H1 (cell line): ENCODE measurements at regions not wholly inside any gene's neighbourhood (a gene's known extent, or its start where the extent isn't known, plus 50 kb on each side); places are given as distances from the start of the nearest gene placed in this dataset.

Source experiments
- CTCF ChIA-PET: fragments of 300-600 bp; sonication (Branson Sonifier 250); formaldehyde crosslinking; loops from one replicate; lab custom pipeline; 2021; ENCODE audit not compliant: partially characterized antibody; lab: Charles Lee
- POLR2A ChIA-PET: fragments of 300-600 bp; sonication (Branson Sonifier 250); formaldehyde crosslinking; loops from one replicate; lab custom pipeline; 2021; ENCODE audit warnings: inconsistent platforms; ENCODE audit not compliant: partially characterized antibody; lab: Charles Lee
- DNase-seq, 2 experiments: peaks; one replicate each; pipeline versions ENCODE4 v3.0.0 to v3.0.0-alpha.2; 2010 to 2022; ENCODE audit warnings: low spot score in 2 of 2, low read depth in 1 of 2, mixed read lengths in 1 of 2
- FAIRE-seq: peaks from 2 replicates; lab custom pipeline; 2011; peaks lifted over from hg19 to GRCh38; lab: Jason Lieb, UNC
- H2AFZ ChIP-seq: 2 replicates; pipeline ENCODE4 v1.8.1; 2012; ENCODE audit warnings: low read length, inconsistent platforms
- H2AK5ac ChIP-seq: 2 replicates; pipeline ENCODE4 v1.6.1; 2013; ENCODE audit warnings: low read depth, low read length
- H2BK120ac ChIP-seq: replicated peaks from 2 replicates; pipeline ENCODE3; 2013; ENCODE audit warnings: low read depth, low read length, inconsistent platforms
- H2BK12ac ChIP-seq: 2 replicates; pipeline ENCODE4 v1.6.1; 2013; ENCODE audit warnings: low read depth, low read length
- H2BK15ac ChIP-seq: 2 replicates; pipeline ENCODE4 v1.6.1; 2013; ENCODE audit warnings: low read length
- H2BK20ac ChIP-seq: 2 replicates; pipeline ENCODE4 v1.6.1; 2013; ENCODE audit warnings: low read length
- H2BK5ac ChIP-seq: 2 replicates; pipeline ENCODE4 v1.6.1; 2013; ENCODE audit warnings: low read depth, low read length
- H3K14ac ChIP-seq: 2 replicates; pipeline ENCODE4 v1.6.1; 2013; ENCODE audit warnings: inconsistent platforms; ENCODE audit not compliant: insufficient read length
- H3K18ac ChIP-seq: 2 replicates; pipeline ENCODE4 v1.6.1; 2013; ENCODE audit warnings: low read length; ENCODE audit errors: extremely low read depth
- H3K23ac ChIP-seq: 2 replicates; pipeline ENCODE4 v1.6.1; 2013; ENCODE audit warnings: inconsistent platforms; ENCODE audit not compliant: insufficient read length
- H3K23me2 ChIP-seq: 2 replicates; pipeline ENCODE4 v1.6.1; 2013; ENCODE audit warnings: low read depth, low read length
- H3K27ac ChIP-seq: 2 replicates; pipeline ENCODE4 v1.6.1; 2011; ENCODE audit warnings: low read depth, low read length, inconsistent platforms
- H3K27me3 ChIP-seq, 4 experiments: replicated peaks in 1 of 4; 1 replicate in 1 of 4; 2 replicates in 3 of 4; pipeline versions ENCODE4 v1.6.1 to v1.8.1; 2011 to 2013; ENCODE audit warnings: low read length in 3 of 4, mild to moderate bottlenecking in 3 of 4, inconsistent platforms in 2 of 4, mixed read lengths in 2 of 4, moderate library complexity in 1 of 4; ENCODE audit not compliant: control insufficient read depth in 3 of 4, insufficient read depth in 3 of 4; ENCODE audit errors: extremely low read depth in 1 of 4
- H3K36me3 ChIP-seq, 4 experiments: 2 replicates each; pipeline versions ENCODE4 v1.6.1 to v1.8.1; 2011 to 2013; ENCODE audit warnings: mild to moderate bottlenecking in 4 of 4, low read length in 3 of 4, moderate library complexity in 2 of 4, control low read depth in 1 of 4, inconsistent platforms in 1 of 4; ENCODE audit not compliant: insufficient read depth in 4 of 4, control insufficient read depth in 2 of 4
- H3K4ac ChIP-seq: replicated peaks from 2 replicates; pipeline ENCODE3; 2013; ENCODE audit warnings: low read length, low read depth, mixed read lengths, inconsistent platforms; ENCODE audit not compliant: insufficient read length
- H3K4me1 ChIP-seq, 4 experiments: replicated peaks in 1 of 4; 1 replicate in 1 of 4; 2 replicates in 3 of 4; pipeline versions ENCODE4 v1.6.1 to v1.8.1; 2011 to 2013; ENCODE audit warnings: low read length in 3 of 4, inconsistent platforms in 2 of 4, mixed read lengths in 1 of 4; ENCODE audit not compliant: insufficient read depth in 4 of 4, control insufficient read depth in 3 of 4
- H3K4me2 ChIP-seq, 2 experiments: 2 replicates each; pipeline versions ENCODE4 v1.6.1 to v1.8.1; 2011 to 2013; ENCODE audit warnings: low read depth in 2 of 2, low read length in 2 of 2, control low read depth in 1 of 2, inconsistent platforms in 1 of 2, mild to moderate bottlenecking in 1 of 2; ENCODE audit not compliant: insufficient read depth in 1 of 2
- H3K4me3 ChIP-seq, 4 experiments: fragments of 200-600, 300-600 bp in 1 of 4; sonication (generic), shearing (Covaris generic), sonication (Bioruptor Twin) in 1 of 4; 2 replicates each; pipeline versions ENCODE4 v1.5.1 to v1.8.1; 2011 to 2016; ENCODE audit warnings: low read length in 4 of 4, low read depth in 3 of 4, control low read depth in 2 of 4, inconsistent platforms in 2 of 4, mild to moderate bottlenecking in 2 of 4, mixed read lengths in 1 of 4, moderate library complexity in 1 of 4; ENCODE audit not compliant: insufficient read depth in 2 of 4; ENCODE audit errors: extremely low read depth in 1 of 4
- H3K56ac ChIP-seq: replicated peaks from 2 replicates; pipeline ENCODE3; 2013; ENCODE audit warnings: low read depth, mild to moderate bottlenecking, mixed read lengths, low read length, inconsistent platforms; ENCODE audit not compliant: insufficient read length
- H3K79me1 ChIP-seq: 2 replicates; pipeline ENCODE4 v1.6.1; 2013; ENCODE audit warnings: low read depth, low read length, control low read depth
- H3K79me2 ChIP-seq, 2 experiments: 2 replicates each; pipeline versions ENCODE4 v1.6.1 to v1.8.1; 2012 to 2013; ENCODE audit warnings: low read length in 2 of 2, mild to moderate bottlenecking in 2 of 2, inconsistent platforms in 1 of 2; ENCODE audit not compliant: insufficient read depth in 2 of 2, control insufficient read depth in 1 of 2
- H3K9ac ChIP-seq, 4 experiments: replicated peaks in 1 of 4; 1 replicate in 1 of 4; 2 replicates in 3 of 4; pipeline versions ENCODE4 v1.6.1 to v1.8.1; 2011 to 2013; ENCODE audit warnings: low read depth in 3 of 4, low read length in 3 of 4, control low read depth in 2 of 4, mild to moderate bottlenecking in 2 of 4, moderate library complexity in 2 of 4, inconsistent platforms in 1 of 4; ENCODE audit errors: extremely low read depth in 1 of 4
- H3K9me3 ChIP-seq, 2 experiments: 2 replicates each; pipeline versions ENCODE4 v1.6.1 to v1.8.1; 2012 to 2013; ENCODE audit warnings: mild to moderate bottlenecking in 2 of 2, moderate library complexity in 2 of 2, control low read depth in 1 of 2, inconsistent platforms in 1 of 2, low read depth in 1 of 2, low read length in 1 of 2, mixed read lengths in 1 of 2; ENCODE audit not compliant: insufficient read depth in 2 of 2
- H4K20me1 ChIP-seq, 2 experiments: replicated peaks in 1 of 2; 2 replicates each; pipeline versions ENCODE3 to v1.8.1; 2011 to 2013; ENCODE audit warnings: inconsistent platforms in 2 of 2, low read length in 2 of 2, mild to moderate bottlenecking in 1 of 2; ENCODE audit not compliant: insufficient read depth in 2 of 2, control insufficient read depth in 1 of 2
- H4K5ac ChIP-seq: 2 replicates; pipeline ENCODE4 v1.6.1; 2013; ENCODE audit warnings: low read length, low read depth, mixed read lengths, inconsistent platforms; ENCODE audit not compliant: insufficient read length
- H4K8ac ChIP-seq: 2 replicates; pipeline ENCODE4 v1.8.0; 2013; ENCODE audit warnings: mild to moderate bottlenecking, moderate library complexity, low read length, inconsistent platforms; ENCODE audit not compliant: insufficient read depth; ENCODE audit errors: extremely low read depth
- H4K91ac ChIP-seq: replicated peaks from 2 replicates; pipeline ENCODE3; 2013; ENCODE audit warnings: low read length, mixed read lengths, inconsistent platforms; ENCODE audit not compliant: insufficient read length
- BACH1 ChIP-seq: IDR thresholded peaks from 2 replicates; pipeline ENCODE4 v1.6.1; 2012; ENCODE audit warnings: low read length, improper control_type of control experiment
- BCL11A ChIP-seq, 2 experiments: IDR thresholded peaks; one replicate each; pipeline ENCODE4 v1.6.1; 2011; ENCODE audit warnings: low read depth in 2 of 2, low read length in 2 of 2, mild to moderate bottlenecking in 2 of 2
- EP300 ChIP-seq, 2 experiments: IDR thresholded peaks; 1 replicate in 1 of 2; 2 replicates in 1 of 2; pipeline ENCODE4 v1.6.1; 2011 to 2012; ENCODE audit warnings: low read depth in 2 of 2, low read length in 2 of 2, mild to moderate bottlenecking in 2 of 2, borderline replicate concordance in 1 of 2, inconsistent platforms in 1 of 2, moderate library complexity in 1 of 2
- KDM5A ChIP-seq: fragments of 200-600 bp; IDR thresholded peaks from 2 replicates; pipeline ENCODE4 v1.7.1; 2012; ENCODE audit warnings: mild to moderate bottlenecking, low read length, inconsistent platforms, mixed read lengths
- POLR2AphosphoS5 ChIP-seq: IDR thresholded peaks from 2 replicates; pipeline ENCODE4 v1.6.1; 2011; ENCODE audit warnings: low read depth, low read length
- POU5F1 ChIP-seq: IDR thresholded peaks from 2 replicates; pipeline ENCODE4 v1.6.1; 2011; ENCODE audit warnings: low read depth, mild to moderate bottlenecking, low read length, moderate library complexity
- SIN3A ChIP-seq, 2 experiments: IDR thresholded peaks in 1 of 2; conservative IDR thresholded peaks in 1 of 2; 2 replicates each; pipeline ENCODE4 v1.6.1; 2011 to 2012; ENCODE audit warnings: low read length in 2 of 2, improper control_type of control experiment in 1 of 2, low read depth in 1 of 2, mild to moderate bottlenecking in 1 of 2
- SRF ChIP-seq: IDR thresholded peaks from 2 replicates; pipeline ENCODE4 v1.6.1; 2011; ENCODE audit warnings: mild to moderate bottlenecking, low read depth, low read length, moderate library complexity
- TCF12 ChIP-seq: IDR thresholded peaks from 2 replicates; pipeline ENCODE4 v1.6.1; 2011; ENCODE audit warnings: low read depth, mild to moderate bottlenecking, low read length
- TEAD4 ChIP-seq: IDR thresholded peaks from 2 replicates; pipeline ENCODE4 v1.6.1; 2012; ENCODE audit warnings: low read depth, low read length, inconsistent platforms, mixed read lengths
- YY1 ChIP-seq: IDR thresholded peaks from 2 replicates; pipeline ENCODE4 v1.6.1; 2011; ENCODE audit warnings: low read depth, mild to moderate bottlenecking, low read length
- WGBS, 2 experiments: shearing (Covaris generic) in 1 of 2; methylation state at CpG; one replicate each; pipeline versions ENCODE4 v1.1.6 to v1.1.7; 2013 to 2015; ENCODE audit warnings: low lambda C conversion rate in 2 of 2, mixed read lengths in 2 of 2, inconsistent platforms in 1 of 2, low coverage in 1 of 2, missing lambda C conversion rate in 1 of 2; ENCODE audit not compliant: insufficient replicate concordance in 2 of 2, insufficient coverage in 1 of 2, insufficient read length in 1 of 2; ENCODE audit errors: extremely low coverage in 1 of 2, missing lambda C conversion rate in 1 of 2; 5-methylcytosine and 5-hydroxymethylcytosine counted together
- TF ChIP-seq, protein P1 (sequence below): IDR thresholded peaks from 2 replicates; pipeline ENCODE4 v1.6.1; 2012; ENCODE audit warnings: inconsistent platforms
- TF ChIP-seq, protein P2 (sequence below): IDR thresholded peaks from 2 replicates; pipeline ENCODE4 v1.6.1; 2012; ENCODE audit warnings: inconsistent platforms

DNA sequence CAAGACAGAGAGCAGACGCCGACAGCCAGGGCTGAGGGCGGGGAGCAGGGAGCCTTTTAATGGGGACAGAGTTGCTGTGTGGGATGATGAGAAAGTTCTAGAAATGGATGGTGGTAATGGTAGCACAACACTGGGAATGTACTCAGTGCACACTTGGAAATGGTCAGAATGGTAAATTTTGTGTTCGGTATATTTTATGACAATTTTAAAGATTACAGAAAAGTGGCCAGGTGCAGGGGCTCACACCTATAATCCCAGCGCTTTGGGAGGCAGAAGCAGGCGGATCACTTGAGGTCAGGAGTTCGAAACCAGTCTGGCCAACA, 243.2 kb upstream of the CIBAR2 start:
- Histone ChIP-seq H2AK5ac (no peak overlapping the region), H3K23me2 (no peaks in the 10 kb centered on the region), H2BK120ac (no peak overlapping the region), H3K56ac (no peak overlapping the region), H3K27me3 (no peaks in the 10 kb centered on the region), H3K4ac (no peak overlapping the region), H3K79me1 (no peaks in the 10 kb centered on the region; the same call in 1 of the 2 replicates), H3K36me3 (no peaks in the 10 kb centered on the region), H4K20me1 (peaks cover 0 to 2% of the 10 kb centered on the region in 2 experiments), H3K23ac (no peak overlapping the region), H3K14ac (no peak overlapping the region), H4K8ac (no peak overlapping the region), H3K4me3 (no peak overlapping the region), H3K18ac (no peak overlapping the region), H3K4me2 (no peak overlapping the region), H4K5ac (no peak overlapping the region), H2BK15ac (no peak overlapping the region), H4K91ac (no peak overlapping the region), H3K79me2 (no peaks in the 10 kb centered on the region), H2BK5ac (no peak overlapping the region), H3K4me1 (peaks cover 0 to 8% (median 3%) of the 10 kb centered on the region in 4 experiments; a peak in 3 of 7 replicates), H3K9me3 (peaks cover 6 to 8% of the 10 kb centered on the region in 2 experiments; a peak in 3 of 4 replicates), H2AFZ (no peak overlapping the region), H3K9ac (no peak overlapping the region), H2BK20ac (no peak overlapping the region), H3K27ac (no peak overlapping the region), H2BK12ac (no peak overlapping the region)
- DNase-seq (no peak), FAIRE-seq (no peak)
- POLR2A ChIA-PET: no interaction called here
- WGBS, 2 experiments: 80% methylated on average over 7 of the region's 7 CpGs; no CpG with 5 or more reads in 1 of the 2 experiments
- TF ChIP-seq TEAD4 (no peak), SIN3A (conservative IDR thresholded peaks at IDR 0.05 in 1 of 2, IDR thresholded peaks at IDR 0.05 in 1 of 2; ENCODE audit: low read depth in 1 of 2, low read length in 2 of 2) (no peak), TCF12 (no peak), YY1 (no peak), EP300 (IDR thresholded peaks at IDR 0.05; ENCODE audit: borderline replicate concordance in 1 of 2, low read depth in 2 of 2, low read length in 2 of 2) (no peak), POLR2AphosphoS5 (no peak), KDM5A (no peak), SRF (no peak), POU5F1 (no peak), BCL11A (IDR thresholded peaks at IDR 0.05; ENCODE audit: low read depth in 2 of 2, low read length in 2 of 2) (no peak), BACH1 (no peak)
- TF ChIP-seq, protein P1, sequence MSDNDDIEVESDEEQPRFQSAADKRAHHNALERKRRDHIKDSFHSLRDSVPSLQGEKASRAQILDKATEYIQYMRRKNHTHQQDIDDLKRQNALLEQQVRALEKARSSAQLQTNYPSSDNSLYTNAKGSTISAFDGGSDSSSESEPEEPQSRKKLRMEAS: no peak
- TF ChIP-seq, protein P2, sequence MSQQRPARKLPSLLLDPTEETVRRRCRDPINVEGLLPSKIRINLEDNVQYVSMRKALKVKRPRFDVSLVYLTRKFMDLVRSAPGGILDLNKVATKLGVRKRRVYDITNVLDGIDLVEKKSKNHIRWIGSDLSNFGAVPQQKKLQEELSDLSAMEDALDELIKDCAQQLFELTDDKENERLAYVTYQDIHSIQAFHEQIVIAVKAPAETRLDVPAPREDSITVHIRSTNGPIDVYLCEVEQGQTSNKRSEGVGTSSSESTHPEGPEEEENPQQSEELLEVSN: no peak
- CTCF ChIA-PET: interaction anchor here (0.7 to 11.6 kb wide), 8 partner anchors 8 to 73 kb away, joined by 3 to 177 read pairs (median 9); no protein-coding TSS in a partner anchor
